A673 (cell line): ENCODE measurements at regions not wholly inside any gene's neighbourhood (a gene's known extent, or its start where the extent isn't known, plus 50 kb on each side); places are given as distances from the start of the nearest gene placed in this dataset.

Source experiments
- BruUV-seq: library from RNA; stranded (reverse); fragments of 400-500 nt; replicated peaks from 2 replicates; lab custom pipeline; 2021; lab: Mats Ljungman, UMichigan
- CTCF ChIA-PET: fragments of 300-600 bp; sonication (Branson Sonifier 250); formaldehyde crosslinking; loops from one replicate; lab custom pipeline; 2022; ENCODE audit warnings: antibody characterized with exemption; lab: Charles Lee
- POLR2A ChIA-PET: fragments of 300-600 bp; sonication (Branson Sonifier 250); formaldehyde crosslinking; loops from one replicate; lab custom pipeline; 2022; ENCODE audit warnings: antibody characterized with exemption; ENCODE audit not compliant: low non-redundant PET; lab: Charles Lee
- DNase-seq: peaks from one replicate; pipeline ENCODE4 v3.0.0-alpha.2; 2015; ENCODE audit warnings: low spot score
- H3K27ac ChIP-seq: fragments of 200-600 bp; sonication (generic); 2 replicates; pipeline ENCODE4 v1.5.1; 2016; ENCODE audit warnings: mixed run types, low read depth, mild to moderate bottlenecking, mixed read lengths, antibody characterized with exemption, low read length; ENCODE audit not compliant: poor library complexity, severe bottlenecking
- H3K27me3 ChIP-seq: fragments of 200-600 bp; sonication (generic); replicated peaks from 2 replicates; pipeline ENCODE4 v1.6.1; 2017; ENCODE audit warnings: mixed run types, low read depth, mild to moderate bottlenecking, mixed read lengths, antibody characterized with exemption, low read length; ENCODE audit not compliant: insufficient read depth, poor library complexity
- H3K36me3 ChIP-seq: fragments of 200-600 bp; sonication (generic); 2 replicates; pipeline ENCODE4 v1.6.1; 2016; ENCODE audit warnings: mixed run types, mild to moderate bottlenecking, mixed read lengths, antibody characterized with exemption, low read length; ENCODE audit not compliant: insufficient read depth, poor library complexity, severe bottlenecking
- H3K4me1 ChIP-seq: fragments of 200-600 bp; sonication (generic); 2 replicates; pipeline ENCODE4 v1.6.1; 2017; ENCODE audit warnings: mixed run types, mild to moderate bottlenecking, mixed read lengths, antibody characterized with exemption, low read length; ENCODE audit not compliant: insufficient read depth, poor library complexity, severe bottlenecking
- H3K4me3 ChIP-seq: fragments of 200-600 bp; sonication (generic); 2 replicates; pipeline ENCODE4 v1.5.1; 2016; ENCODE audit warnings: low read depth, mixed run types, mild to moderate bottlenecking, mixed read lengths, low read length; ENCODE audit not compliant: poor library complexity, severe bottlenecking
- H3K9me3 ChIP-seq: fragments of 200-600 bp; sonication (generic); 2 replicates; pipeline ENCODE4 v1.6.1; 2016; ENCODE audit warnings: mixed run types, low read depth, mild to moderate bottlenecking, mixed read lengths, antibody characterized with exemption, low read length; ENCODE audit not compliant: poor library complexity, severe bottlenecking
- CTCF ChIP-seq: fragments of 300-800, 200-600 bp; sonication (generic); conservative IDR thresholded peaks from 2 replicates; pipeline ENCODE4 v1.5.1; 2017; ENCODE audit warnings: low read depth, mild to moderate bottlenecking, antibody characterized with exemption, low read length, moderate library complexity, mixed read lengths
- EZH2 ChIP-seq: fragments of 200-600 bp; sonication (generic); IDR thresholded peaks from 2 replicates; pipeline ENCODE4 v1.6.1; 2017; ENCODE audit warnings: borderline replicate concordance, low read depth, mild to moderate bottlenecking, mixed read lengths, antibody characterized with exemption, low read length; ENCODE audit not compliant: poor library complexity, severe bottlenecking
- intact Hi-C: fragments of 100-400 bp; cut with micrococcal nuclease; formaldehyde crosslinking; loops from one replicate; pipeline ENCODE4 v1.10.0; 2022; ENCODE audit not compliant: unreplicated experiment

DNA sequence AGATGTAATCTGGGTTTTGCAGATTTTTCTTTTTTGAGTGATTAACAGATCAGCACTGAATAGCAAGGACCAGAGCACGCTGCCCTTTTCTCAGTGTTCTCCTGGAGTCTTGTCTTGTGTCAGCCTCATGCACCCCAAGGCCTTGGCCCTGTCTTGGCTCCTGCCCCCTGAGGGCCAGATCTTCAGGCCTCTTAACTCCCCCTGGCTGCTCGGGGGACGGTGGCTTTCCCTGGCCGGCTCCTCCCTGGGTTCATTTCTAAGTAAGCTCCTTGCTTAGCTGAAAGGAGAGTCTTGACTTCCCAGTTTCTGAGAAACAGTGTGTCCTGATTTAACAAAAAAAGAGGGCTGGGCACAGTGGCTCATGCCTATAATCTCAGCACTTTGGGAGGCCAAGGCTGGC is 1139.3 kb downstream of the BRD1 start:
- POLR2A ChIA-PET = no interaction called here

GRCh38 chr22:48687606-48688005 is 1140.1 kb downstream of the BRD1 start:
- no peaks in the 10 kb centered on the region for H3K9me3 ChIP-seq

More for the DNA sequence above, 1139.3 kb downstream of the BRD1 start:
- no peak overlapping the region for H3K4me3 ChIP-seq
- intact Hi-C loops = no loop called here
- no TSS peak for BruUV-seq
- no peaks in the 10 kb centered on the region for H3K4me1 ChIP-seq
- H3K27me3 ChIP-seq = no peaks in the 10 kb centered on the region
- CTCF ChIA-PET = no interaction called here
- no peaks in the 10 kb centered on the region for H3K36me3 ChIP-seq
- H3K9me3 ChIP-seq = no peaks in the 10 kb centered on the region
- no peak for DNase-seq
- H3K27ac ChIP-seq = no peak overlapping the region
- TF ChIP-seq CTCF = no peak
- TF ChIP-seq EZH2 = no peak

DNA sequence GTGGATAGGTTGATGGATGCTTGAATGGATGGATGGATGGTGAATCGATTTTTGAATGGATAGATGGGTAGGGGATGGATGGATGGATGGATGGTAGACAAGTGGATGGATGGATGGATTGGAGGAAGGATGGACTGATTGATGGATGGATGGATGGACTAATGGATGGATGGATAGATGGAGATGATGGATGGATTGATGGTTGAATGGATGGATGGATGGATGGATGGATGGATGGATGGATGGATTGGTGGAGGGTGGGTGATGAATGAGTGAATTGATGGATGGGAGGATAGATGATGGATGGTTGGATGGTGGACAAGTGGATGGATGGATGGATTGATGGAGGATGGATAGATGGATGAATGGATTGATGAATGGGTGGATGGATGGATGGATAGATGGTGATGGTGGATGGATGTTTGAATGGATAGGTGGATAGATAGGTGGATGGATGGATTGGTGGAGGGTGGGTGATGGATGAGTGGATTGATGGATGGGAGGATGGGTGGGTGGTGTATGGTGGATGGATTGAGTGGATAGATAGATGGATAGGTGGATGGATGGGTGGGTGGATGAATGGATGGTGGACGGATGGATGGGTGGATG is 1140.9 kb downstream of the BRD1 start:
- Histone ChIP-seq H3K9me3 (no peaks in the 10 kb centered on the region), H3K27ac (no peak overlapping the region)

More at GRCh38 chr22:48687606-48688005, 1140.1 kb downstream of the BRD1 start:
- ChIA-PET POLR2A (no interaction called here), CTCF (no interaction called here)
- no peaks in the 10 kb centered on the region for H3K36me3 ChIP-seq
- BruUV-seq = no TSS peak
- TF ChIP-seq CTCF = no peak
- TF ChIP-seq EZH2 = no peak
- H3K27me3 ChIP-seq = no peaks in the 10 kb centered on the region
- no peak overlapping the region for H3K27ac ChIP-seq
- H3K4me3 ChIP-seq = no peak overlapping the region
- no peaks in the 10 kb centered on the region for H3K4me1 ChIP-seq
- intact Hi-C loops = no loop called here
- no peak for DNase-seq

More for the DNA sequence above, 1140.9 kb downstream of the BRD1 start:
- Histone ChIP-seq H3K36me3 (no peaks in the 10 kb centered on the region), H3K27me3 (no peaks in the 10 kb centered on the region), H3K4me1 (no peaks in the 10 kb centered on the region), H3K4me3 (no peak overlapping the region)
- BruUV-seq = no TSS peak
- ChIA-PET POLR2A (no interaction called here), CTCF (no interaction called here)
- no peak for DNase-seq
- TF ChIP-seq CTCF = no peak
- TF ChIP-seq EZH2 = no peak
- intact Hi-C loops = no loop called here
